Colonic mucosa (tissue), 4 donors: ENCODE measurements at regions not wholly inside any gene's neighbourhood (a gene's known extent, or its start where the extent isn't known, plus 50 kb on each side); places are given as distances from the start of the nearest gene placed in this dataset.
"Not testable (repeated sequence)": the region's sequence is repeated elsewhere in the genome, so short reads cannot be mapped to it uniquely, and the experiment has no call there.

Source experiments
- DNase-seq: peaks from one replicate; pipeline ENCODE4 v3.0.0-alpha.2; 2020
- H3K27ac ChIP-seq: fragments of 200-600 bp; one replicate; pipeline ENCODE4 v1.8.0; 2021
- H3K27me3 ChIP-seq: fragments of 200-600 bp; one replicate; pipeline ENCODE4 v1.8.0; 2021
- H3K36me3 ChIP-seq: fragments of 200-600 bp; one replicate; pipeline ENCODE4 v1.8.0; 2021
- H3K4me1 ChIP-seq: fragments of 200-600 bp; one replicate; pipeline ENCODE4 v1.8.0; 2021; ENCODE audit warnings: mild to moderate bottlenecking
- H3K4me3 ChIP-seq: fragments of 200-600 bp; one replicate; pipeline ENCODE4 v1.8.0; 2021
- H3K9ac ChIP-seq, 2 donors: one replicate each; pipeline ENCODE4 v1.7.0; 2013; ENCODE audit warnings: control low read depth in 2 of 2, low read depth in 2 of 2, low read length in 2 of 2
- H3K9me3 ChIP-seq: fragments of 200-600 bp; one replicate; pipeline ENCODE4 v1.8.0; 2021
- CTCF ChIP-seq: fragments of 200-600 bp; IDR thresholded peaks from one replicate; pipeline ENCODE4 v1.8.0; 2022; ENCODE audit warnings: antibody characterized with exemption, mild to moderate bottlenecking
- intact Hi-C: fragments of 100-400 bp; cut with DNase I; formaldehyde crosslinking; loops from one replicate; pipeline ENCODE4 v1.14.1; 2022
- donor health status: healthy.
- donor health status: DM: no; HTN: no; CAD: no.
- donor health status: DM: no; HTN: no; CAD: no.

GRCh38 chr4:170801771-170802170 is 712.0 kb upstream of the AADAT start:
- H3K27ac ChIP-seq: no peak overlapping the region

GRCh38 chr4:170794525-170794924 is 704.8 kb upstream of the AADAT start:
- no peaks in the 10 kb centered on the region for H3K27me3 ChIP-seq
- H3K9ac ChIP-seq: no peak overlapping the region
- no peaks in the 10 kb centered on the region for H3K36me3 ChIP-seq
- no peak overlapping the region for H3K4me3 ChIP-seq
- intact Hi-C loops: no loop called here
- no peaks in the 10 kb centered on the region for H3K4me1 ChIP-seq
- no peak overlapping the region for H3K27ac ChIP-seq
- H3K9me3 ChIP-seq: no peaks in the 10 kb centered on the region
- DNase-seq: no peak
- TF ChIP-seq CTCF: no peak

More at GRCh38 chr4:170801771-170802170, 712.0 kb upstream of the AADAT start:
- no peak overlapping the region for H3K4me3 ChIP-seq
- no peak for TF ChIP-seq CTCF
- intact Hi-C loops: no loop called here
- no peaks in the 10 kb centered on the region for H3K4me1 ChIP-seq
- no peaks in the 10 kb centered on the region for H3K27me3 ChIP-seq
- no peaks in the 10 kb centered on the region for H3K36me3 ChIP-seq
- no peak overlapping the region for H3K9ac ChIP-seq
- H3K9me3 ChIP-seq: no peaks in the 10 kb centered on the region
- DNase-seq: no peak

- intact Hi-C loops, H3K9me3 ChIP-seq, H3K27ac ChIP-seq, H3K36me3 ChIP-seq, H3K9ac ChIP-seq, DNase-seq, H3K27me3 ChIP-seq, H3K4me1 ChIP-seq, H3K4me3 ChIP-seq: not testable (repeated sequence)
Measured at GRCh38 chr4:170788540-170789051, 698.8 kb upstream of the AADAT start.

GRCh38 chr4:170777663-170778062 is 687.9 kb upstream of the AADAT start:
- H3K4me1 ChIP-seq: no peaks in the 10 kb centered on the region
- no peak for TF ChIP-seq CTCF
- H3K27me3 ChIP-seq: no peaks in the 10 kb centered on the region
- DNase-seq: no peak
- no peak overlapping the region for H3K9ac ChIP-seq
- no peaks in the 10 kb centered on the region for H3K9me3 ChIP-seq
- H3K36me3 ChIP-seq: no peaks in the 10 kb centered on the region
- intact Hi-C loops: no loop called here
- H3K27ac ChIP-seq: no peak overlapping the region
- no peak overlapping the region for H3K4me3 ChIP-seq

- no peak for TF ChIP-seq CTCF
- intact Hi-C loops: no loop called here
Measured at GRCh38 chr4:170776983-170777382, 687.2 kb upstream of the AADAT start.

GRCh38 chr4:170775851-170776250 is 686.1 kb upstream of the AADAT start:
- no peak overlapping the region for H3K4me3 ChIP-seq
- H3K27me3 ChIP-seq: no peaks in the 10 kb centered on the region
- TF ChIP-seq CTCF: no peak
- H3K9ac ChIP-seq: no peak overlapping the region
- no peak overlapping the region for H3K27ac ChIP-seq
- no peak for DNase-seq
- H3K4me1 ChIP-seq: no peaks in the 10 kb centered on the region
- intact Hi-C loops: no loop called here
- no peaks in the 10 kb centered on the region for H3K36me3 ChIP-seq
- no peaks in the 10 kb centered on the region for H3K9me3 ChIP-seq

More at GRCh38 chr4:170776983-170777382, 687.2 kb upstream of the AADAT start:
- Histone ChIP-seq H3K27me3 (no peaks in the 10 kb centered on the region), H3K4me3 (no peak overlapping the region), H3K9ac (no peak overlapping the region), H3K36me3 (no peaks in the 10 kb centered on the region), H3K27ac (no peak overlapping the region), H3K9me3 (no peaks in the 10 kb centered on the region), H3K4me1 (no peaks in the 10 kb centered on the region)
- no peak for DNase-seq
